Body of pancreas (tissue), 4 donors: ENCODE measurements at regions not wholly inside any gene's neighbourhood (a gene's known extent, or its start where the extent isn't known, plus 50 kb on each side); places are given as distances from the start of the nearest gene placed in this dataset.

Experiments used
- ATAC-seq: fragments of 150-250 bp; one replicate; pipeline ENCODE4 v1.9.1; 2016
- DNase-seq, 4 donors: peaks; one replicate each; pipeline ENCODE4 v3.0.0-alpha.2; 2019
- H3K27ac ChIP-seq, 4 donors: fragments of 200-600 bp; sonication (generic); 1 replicate in 3 of 4; 2 replicates in 1 of 4; pipeline versions ENCODE4 v1.5.1 to v1.6.1; 2016 to 2019; ENCODE audit warnings: mild to moderate bottlenecking in 1 of 4, mixed read lengths in 1 of 4, moderate library complexity in 1 of 4
- H3K27me3 ChIP-seq, 2 donors: fragments of 200-600 bp; sonication (generic); one replicate each; pipeline ENCODE4 v1.6.0; 2016; ENCODE audit warnings: mild to moderate bottlenecking in 1 of 2
- H3K36me3 ChIP-seq, 2 donors: fragments of 200-600 bp; sonication (generic); replicated peaks in 1 of 2; 2 replicates each; pipeline ENCODE4 v1.5.1; 2016; ENCODE audit warnings: low read depth in 2 of 2; ENCODE audit not compliant: insufficient read depth in 1 of 2
- H3K4me1 ChIP-seq: fragments of 200-600 bp; sonication (generic); one replicate; pipeline ENCODE4 v1.6.0; 2016
- H3K4me3 ChIP-seq, 2 donors: fragments of 200-600 bp; sonication (generic); 1 replicate in 1 of 2; 2 replicates in 1 of 2; pipeline ENCODE4 v1.5.1; 2016 to 2019
- H3K9me3 ChIP-seq, 3 donors: fragments of 200-600 bp; sonication (generic); 1 replicate in 2 of 3; 2 replicates in 1 of 3; pipeline ENCODE4 v1.5.1; 2016
- CTCF ChIP-seq, 7 experiments: fragments of 450-650 bp in 4 of 7; fragments of 200-600 bp in 3 of 7; sonication (generic) in 3 of 7; IDR thresholded peaks; one replicate each; pipeline ENCODE4 v1.5.1; 2016 to 2019; ENCODE audit warnings: antibody characterized with exemption in 7 of 7
- POLR2A ChIP-seq, 3 donors: fragments of 450-650 bp; IDR thresholded peaks; one replicate each; pipeline ENCODE4 v1.6.1; 2016; ENCODE audit warnings: antibody characterized with exemption in 3 of 3, mild to moderate bottlenecking in 2 of 3
- WGBS, 2 donors: methylation state at CpG; one replicate each; pipeline ENCODE4 v1.1.5; 2017; 5-methylcytosine and 5-hydroxymethylcytosine counted together
- intact Hi-C: fragments of 100-400 bp; cut with DNase I; formaldehyde crosslinking; loops from one replicate; pipeline ENCODE4 v1.15.1; 2023

- H3K9me3 ChIP-seq, result no peaks in the 10 kb centered on the region
- TF ChIP-seq POLR2A (IDR thresholded peaks at IDR 0.05), result no peak
- TF ChIP-seq CTCF (IDR thresholded peaks at IDR 0.05), result no peak
- H3K4me1 ChIP-seq, result no peaks in the 10 kb centered on the region
- H3K36me3 ChIP-seq, result no peaks in the 10 kb centered on the region
- ATAC-seq (no peak), DNase-seq (no peak)
- H3K27ac ChIP-seq, result no peak overlapping the region
- no peaks in the 10 kb centered on the region for H3K27me3 ChIP-seq
- H3K4me3 ChIP-seq, result no peak overlapping the region
- WGBS, 2 donors, result 83% methylated on average over 4 of the region's 4 CpGs
- intact Hi-C loops, result no loop called here
Observed at GRCh38 chr1:34278211-34278610, 101.5 kb downstream of the C1orf94 start.

- no peak for TF ChIP-seq CTCF (IDR thresholded peaks at IDR 0.05)
- no peak for TF ChIP-seq POLR2A (IDR thresholded peaks at IDR 0.05)
- 63 to 79% methylated on average over 1 of the region's 1 CpG for WGBS, 2 donors
- no peaks in the 10 kb centered on the region for H3K9me3 ChIP-seq
- no peak for DNase-seq
- H3K4me3 ChIP-seq, result no peak overlapping the region
- no peak for ATAC-seq
- intact Hi-C loops, result no loop called here
- H3K27me3 ChIP-seq, result no peaks in the 10 kb centered on the region
- no peaks in the 10 kb centered on the region for H3K36me3 ChIP-seq
- no peaks in the 10 kb centered on the region for H3K4me1 ChIP-seq
- no peak overlapping the region for H3K27ac ChIP-seq
Observed at GRCh38 chr1:34279971-34280370, 103.3 kb downstream of the C1orf94 start.

GRCh38 chr1:34280509-34280908, 103.8 kb downstream of the C1orf94 start:
- DNase-seq (no peak), ATAC-seq (no peak)
- Histone ChIP-seq H3K27ac (no peak overlapping the region), H3K4me3 (no peak overlapping the region), H3K4me1 (no peaks in the 10 kb centered on the region), H3K9me3 (no peaks in the 10 kb centered on the region), H3K36me3 (no peaks in the 10 kb centered on the region), H3K27me3 (no peaks in the 10 kb centered on the region)
- intact Hi-C loops, result no loop called here
- WGBS, 2 donors, result 68 to 69% methylated on average over 4 of the region's 4 CpGs
- TF ChIP-seq POLR2A (IDR thresholded peaks at IDR 0.05) (no peak), CTCF (IDR thresholded peaks at IDR 0.05) (no peak)

- Histone ChIP-seq H3K4me3 (no peak overlapping the region), H3K27ac (no peak overlapping the region), H3K36me3 (no peaks in the 10 kb centered on the region), H3K27me3 (no peaks in the 10 kb centered on the region), H3K4me1 (no peaks in the 10 kb centered on the region), H3K9me3 (no peaks in the 10 kb centered on the region)
- intact Hi-C loops, result no loop called here
- 21 to 31% methylated on average over 2 to 3 of the region's 3 CpGs for WGBS, 2 donors
- TF ChIP-seq CTCF (IDR thresholded peaks at IDR 0.05) (no peak), POLR2A (IDR thresholded peaks at IDR 0.05) (no peak)
- DNase-seq (no peak), ATAC-seq (no peak)
Observed at GRCh38 chr1:34283142-34283541, 106.4 kb downstream of the C1orf94 start.

DNA sequence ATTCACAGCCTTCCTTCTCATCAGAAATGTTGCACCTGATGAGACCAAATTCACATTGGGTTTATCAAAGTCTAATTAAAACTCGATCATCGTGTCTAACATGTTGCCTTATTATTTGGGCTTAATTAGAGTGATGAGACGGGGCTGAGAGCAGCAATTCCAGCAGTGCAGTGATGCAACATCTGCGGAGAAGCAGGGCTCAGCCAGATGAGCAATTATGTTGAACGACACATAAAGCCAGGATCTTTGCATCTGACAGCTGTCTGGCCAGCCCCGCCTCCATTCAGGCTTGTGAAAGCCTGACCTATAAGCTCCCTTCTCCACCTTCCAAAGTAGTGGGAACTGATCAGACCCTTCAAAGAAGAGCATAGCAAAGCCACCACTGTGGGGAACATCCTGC, 109.8 kb downstream of the C1orf94 start:
- ATAC-seq (no peak), DNase-seq (no peak)
- TF ChIP-seq CTCF (IDR thresholded peaks at IDR 0.05) (no peak), POLR2A (IDR thresholded peaks at IDR 0.05) (no peak)
- no peak overlapping the region for H3K4me3 ChIP-seq
- H3K4me1 ChIP-seq, result no peaks in the 10 kb centered on the region
- no peaks in the 10 kb centered on the region for H3K36me3 ChIP-seq
- H3K27ac ChIP-seq, result no peak overlapping the region
- WGBS, 2 donors, result 55 to 64% methylated on average over 6 of the region's 6 CpGs
- no peaks in the 10 kb centered on the region for H3K9me3 ChIP-seq
- no peaks in the 10 kb centered on the region for H3K27me3 ChIP-seq
- intact Hi-C loops, result no loop called here
